OCI-LY1 (cell line): ENCODE measurements at regions not wholly inside any gene's neighbourhood (a gene's known extent, or its start where the extent isn't known, plus 50 kb on each side); places are given as distances from the start of the nearest gene placed in this dataset.

ENCODE experiments used
- EZH2 ChIP-seq: fragments of 200-600 bp; sonication (generic), shearing (Covaris generic); IDR thresholded peaks from 2 replicates; pipeline ENCODE4 v1.8.0; 2017; ENCODE audit warnings: borderline replicate concordance, mixed run types, mild to moderate bottlenecking, antibody characterized with exemption, low read length, moderate library complexity, mixed read lengths
- TF ChIP-seq, protein P1 (sequence below): fragments of 200-600 bp; sonication (generic), shearing (Covaris generic); IDR thresholded peaks from 2 replicates; pipeline ENCODE4 v1.5.1; 2017; ENCODE audit warnings: mild to moderate bottlenecking, antibody characterized with exemption, low read length, moderate library complexity, mixed read lengths

DNA sequence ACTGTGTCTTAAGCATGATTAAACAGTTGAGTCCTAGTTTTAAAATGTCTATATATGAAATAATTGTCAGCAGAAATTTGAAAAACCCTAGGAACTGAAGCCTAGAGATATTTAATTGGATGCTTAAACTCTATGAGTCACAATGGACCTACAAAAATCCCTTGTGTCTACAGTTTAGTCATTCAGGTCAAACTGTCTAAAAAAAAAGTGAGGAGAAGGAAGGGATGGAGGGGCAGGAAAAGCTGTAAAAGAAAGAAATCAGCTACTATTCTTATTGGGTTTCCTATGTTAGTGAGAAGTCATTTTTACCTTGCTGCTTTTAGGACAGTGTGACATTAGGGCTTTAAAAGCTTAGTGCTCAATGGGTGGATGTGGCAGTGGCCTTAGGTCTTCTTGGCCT, 406.1 kb upstream of the FZD8 start:
- TF ChIP-seq, protein P1, sequence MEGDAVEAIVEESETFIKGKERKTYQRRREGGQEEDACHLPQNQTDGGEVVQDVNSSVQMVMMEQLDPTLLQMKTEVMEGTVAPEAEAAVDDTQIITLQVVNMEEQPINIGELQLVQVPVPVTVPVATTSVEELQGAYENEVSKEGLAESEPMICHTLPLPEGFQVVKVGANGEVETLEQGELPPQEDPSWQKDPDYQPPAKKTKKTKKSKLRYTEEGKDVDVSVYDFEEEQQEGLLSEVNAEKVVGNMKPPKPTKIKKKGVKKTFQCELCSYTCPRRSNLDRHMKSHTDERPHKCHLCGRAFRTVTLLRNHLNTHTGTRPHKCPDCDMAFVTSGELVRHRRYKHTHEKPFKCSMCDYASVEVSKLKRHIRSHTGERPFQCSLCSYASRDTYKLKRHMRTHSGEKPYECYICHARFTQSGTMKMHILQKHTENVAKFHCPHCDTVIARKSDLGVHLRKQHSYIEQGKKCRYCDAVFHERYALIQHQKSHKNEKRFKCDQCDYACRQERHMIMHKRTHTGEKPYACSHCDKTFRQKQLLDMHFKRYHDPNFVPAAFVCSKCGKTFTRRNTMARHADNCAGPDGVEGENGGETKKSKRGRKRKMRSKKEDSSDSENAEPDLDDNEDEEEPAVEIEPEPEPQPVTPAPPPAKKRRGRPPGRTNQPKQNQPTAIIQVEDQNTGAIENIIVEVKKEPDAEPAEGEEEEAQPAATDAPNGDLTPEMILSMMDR, result no peak
- TF ChIP-seq EZH2, result no peak
